B cell (primary cell): ENCODE measurements at regions not wholly inside any gene's neighbourhood (a gene's known extent, or its start where the extent isn't known, plus 50 kb on each side); places are given as distances from the start of the nearest gene placed in this dataset.

Experiments
- ATAC-seq: fragments of 200-7000 bp; cut with Tn5 transposase; one replicate; pipeline ENCODE4 v1.10.0; 2021; ENCODE audit warnings: low read depth, mild to moderate bottlenecking, moderate number of reproducible peaks, moderate library complexity
- CTCF ChIA-PET: fragments of 350-600 bp; sonication (Branson Sonifier 250); formaldehyde crosslinking; loops from one replicate; lab custom pipeline; 2021; ENCODE audit warnings: antibody characterized with exemption, inconsistent platforms; lab: Charles Lee
- POLR2A ChIA-PET: fragments of 350-600 bp; sonication (Branson Sonifier 250); formaldehyde crosslinking; loops from one replicate; lab custom pipeline; 2021; ENCODE audit warnings: antibody characterized with exemption; lab: Charles Lee
- DNase-seq: peaks from one replicate; pipeline ENCODE4 v3.0.0; 2013
- H2AFZ ChIP-seq: 2 replicates; pipeline ENCODE4 v1.6.1; 2012; ENCODE audit warnings: mild to moderate bottlenecking, low read depth, low read length; ENCODE audit not compliant: insufficient read depth, poor library complexity, severe bottlenecking
- H3K27ac ChIP-seq, 2 donors: 1 replicate in 1 of 2; 2 replicates in 1 of 2; pipeline ENCODE4 v1.5.1; 2012 to 2013; ENCODE audit warnings: low read length in 2 of 2, mild to moderate bottlenecking in 2 of 2, moderate library complexity in 1 of 2
- H3K27me3 ChIP-seq, 4 experiments: fragments of 200-600 bp in 1 of 4; sonication (generic) in 1 of 4; replicated peaks in 1 of 4; 1 replicate in 2 of 4; 2 replicates in 2 of 4; pipeline versions ENCODE4 v1.6.1 to v1.7.0; 2013 to 2016; ENCODE audit warnings: low read length in 3 of 4, mild to moderate bottlenecking in 2 of 4, mixed read lengths in 1 of 4, moderate library complexity in 1 of 4; ENCODE audit not compliant: insufficient read depth in 4 of 4, control insufficient read depth in 3 of 4; ENCODE audit errors: control extremely low read depth in 1 of 4
- H3K36me3 ChIP-seq, 2 experiments: replicated peaks in 1 of 2; 1 replicate in 1 of 2; 2 replicates in 1 of 2; pipeline versions ENCODE4 v1.6.1 to v1.7.1; 2013; ENCODE audit warnings: low read length in 1 of 2; ENCODE audit not compliant: insufficient read depth in 2 of 2, control insufficient read depth in 1 of 2; ENCODE audit errors: control extremely low read depth in 1 of 2, extremely low read depth in 1 of 2
- H3K4me1 ChIP-seq, 2 donors: fragments of 200-600 bp in 1 of 2; sonication (generic) in 1 of 2; 1 replicate in 1 of 2; 2 replicates in 1 of 2; pipeline versions ENCODE4 v1.5.1 to v1.6.1; 2013 to 2017; ENCODE audit warnings: low read length in 2 of 2; ENCODE audit not compliant: control insufficient read depth in 2 of 2, insufficient read depth in 2 of 2
- H3K4me2 ChIP-seq: replicated peaks from 2 replicates; pipeline ENCODE3; 2012; ENCODE audit warnings: mild to moderate bottlenecking, low read depth, low read length; ENCODE audit not compliant: poor library complexity, severe bottlenecking
- H3K4me3 ChIP-seq, 5 experiments: fragments of 200-600 bp in 1 of 5; sonication (generic) in 1 of 5; 1 replicate in 3 of 5; 2 replicates in 2 of 5; pipeline versions ENCODE4 v1.5.1 to v1.7.0; 2011 to 2016; ENCODE audit warnings: low read length in 4 of 5, mild to moderate bottlenecking in 4 of 5, low read depth in 2 of 5, control low read depth in 1 of 5, moderate library complexity in 1 of 5; ENCODE audit not compliant: insufficient read depth in 1 of 5; ENCODE audit errors: control extremely low read depth in 1 of 5, extremely low read depth in 1 of 5
- H3K79me2 ChIP-seq: fragments of 200-600 bp; sonication (generic); one replicate; pipeline ENCODE4 v1.6.0; 2016; ENCODE audit warnings: low read length; ENCODE audit not compliant: control insufficient read depth, insufficient read depth
- H3K9ac ChIP-seq: fragments of 200-600 bp; sonication (generic); 2 replicates; pipeline ENCODE4 v1.6.1; 2017; ENCODE audit warnings: mild to moderate bottlenecking, low read length, moderate library complexity
- H3K9me3 ChIP-seq, 3 donors: one replicate each; pipeline versions ENCODE4 v1.6.1 to v1.7.1; 2013; ENCODE audit warnings: low read length in 2 of 3; ENCODE audit not compliant: control insufficient read depth in 2 of 3, insufficient read depth in 1 of 3; ENCODE audit errors: control extremely low read depth in 1 of 3
- H4K20me1 ChIP-seq: 2 replicates; pipeline ENCODE4 v1.6.0; 2012; ENCODE audit warnings: mild to moderate bottlenecking, low read length; ENCODE audit not compliant: insufficient read depth, control insufficient read depth, poor library complexity, severe bottlenecking
- H3K27ac Mint-ChIP-seq: one replicate; pipeline ENCODE4 v1.8.0; 2021; ENCODE audit warnings: mixed read lengths
- H3K27me3 Mint-ChIP-seq: one replicate; pipeline ENCODE4 v1.8.0; 2021; ENCODE audit warnings: mixed read lengths
- H3K4me1 Mint-ChIP-seq: one replicate; pipeline ENCODE4 v1.8.0; 2021; ENCODE audit warnings: mixed read lengths
- H3K4me3 Mint-ChIP-seq: one replicate; pipeline ENCODE4 v1.8.0; 2021; ENCODE audit warnings: mixed read lengths
- H3K9me3 Mint-ChIP-seq: one replicate; pipeline ENCODE4 v1.8.0; 2022; ENCODE audit warnings: mixed read lengths; ENCODE audit not compliant: insufficient read depth
- EZH2 ChIP-seq: IDR thresholded peaks from 2 replicates; pipeline ENCODE4 v1.6.1; 2012; ENCODE audit warnings: borderline replicate concordance, low read depth, mild to moderate bottlenecking, moderate library complexity, low read length; ENCODE audit not compliant: insufficient read depth, poor library complexity, severe bottlenecking
- WGBS: methylation state at CpG from one replicate; pipeline ENCODE4 v1.1.5; 2013; ENCODE audit warnings: missing lambda C conversion rate; ENCODE audit not compliant: insufficient coverage; 5-methylcytosine and 5-hydroxymethylcytosine counted together
- intact Hi-C: fragments of 100-400 bp; cut with micrococcal nuclease; formaldehyde crosslinking; loops from one replicate; pipeline ENCODE4 v1.10.0; 2022
- TF ChIP-seq, protein P1 (sequence below): fragments of 200-600 bp; IDR thresholded peaks from one replicate; pipeline ENCODE4 v1.8.0; 2022; ENCODE audit warnings: antibody characterized with exemption, mild to moderate bottlenecking

DNA sequence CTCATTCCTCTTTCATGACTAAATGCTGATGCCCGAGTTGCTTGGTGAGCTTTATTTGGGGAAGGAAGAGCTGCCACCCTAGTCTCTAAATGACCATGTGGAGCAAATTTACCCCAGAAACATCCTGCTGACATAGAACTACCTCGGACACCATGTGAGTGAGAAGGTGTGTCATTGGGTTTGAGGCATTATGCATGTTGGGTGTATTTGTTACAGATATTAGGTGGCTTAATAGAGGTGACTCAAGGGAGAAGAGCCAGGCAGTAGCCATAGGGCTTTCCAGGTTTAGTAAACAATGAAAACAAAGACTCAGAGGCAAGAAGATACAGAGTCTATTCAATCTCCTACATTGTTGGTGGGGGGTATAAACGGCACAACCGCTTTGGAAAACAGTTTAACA, 581.5 kb downstream of the CCDC171 start:
- Mint-ChIP-seq H3K4me1 (no peaks in the 10 kb centered on the region), H3K4me3 (no peak overlapping the region), H3K27me3 (no peaks in the 10 kb centered on the region), H3K27ac (no peak overlapping the region), H3K9me3 (no peaks in the 10 kb centered on the region)
- CTCF ChIA-PET, result no interaction called here
- Histone ChIP-seq H3K36me3 (no peaks in the 10 kb centered on the region), H3K4me3 (no peak overlapping the region), H3K27me3 (no peaks in the 10 kb centered on the region), H4K20me1 (no peaks in the 10 kb centered on the region), H3K4me1 (no peaks in the 10 kb centered on the region), H3K4me2 (no peak overlapping the region), H2AFZ (no peak overlapping the region), H3K9me3 (peaks cover 0 to 16% (median 0%) of the 10 kb centered on the region in 3 donors), H3K9ac (no peak overlapping the region), H3K79me2 (no peaks in the 10 kb centered on the region), H3K27ac (no peak overlapping the region)
- POLR2A ChIA-PET, result no interaction called here
- ATAC-seq, result no peak
- TF ChIP-seq EZH2, result no peak
- TF ChIP-seq, protein P1, sequence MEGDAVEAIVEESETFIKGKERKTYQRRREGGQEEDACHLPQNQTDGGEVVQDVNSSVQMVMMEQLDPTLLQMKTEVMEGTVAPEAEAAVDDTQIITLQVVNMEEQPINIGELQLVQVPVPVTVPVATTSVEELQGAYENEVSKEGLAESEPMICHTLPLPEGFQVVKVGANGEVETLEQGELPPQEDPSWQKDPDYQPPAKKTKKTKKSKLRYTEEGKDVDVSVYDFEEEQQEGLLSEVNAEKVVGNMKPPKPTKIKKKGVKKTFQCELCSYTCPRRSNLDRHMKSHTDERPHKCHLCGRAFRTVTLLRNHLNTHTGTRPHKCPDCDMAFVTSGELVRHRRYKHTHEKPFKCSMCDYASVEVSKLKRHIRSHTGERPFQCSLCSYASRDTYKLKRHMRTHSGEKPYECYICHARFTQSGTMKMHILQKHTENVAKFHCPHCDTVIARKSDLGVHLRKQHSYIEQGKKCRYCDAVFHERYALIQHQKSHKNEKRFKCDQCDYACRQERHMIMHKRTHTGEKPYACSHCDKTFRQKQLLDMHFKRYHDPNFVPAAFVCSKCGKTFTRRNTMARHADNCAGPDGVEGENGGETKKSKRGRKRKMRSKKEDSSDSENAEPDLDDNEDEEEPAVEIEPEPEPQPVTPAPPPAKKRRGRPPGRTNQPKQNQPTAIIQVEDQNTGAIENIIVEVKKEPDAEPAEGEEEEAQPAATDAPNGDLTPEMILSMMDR, result no peak
- no CpG with 5 or more reads among the region's 4 CpGs for WGBS
- intact Hi-C loops, result no loop called here
- DNase-seq, result no peak

DNA sequence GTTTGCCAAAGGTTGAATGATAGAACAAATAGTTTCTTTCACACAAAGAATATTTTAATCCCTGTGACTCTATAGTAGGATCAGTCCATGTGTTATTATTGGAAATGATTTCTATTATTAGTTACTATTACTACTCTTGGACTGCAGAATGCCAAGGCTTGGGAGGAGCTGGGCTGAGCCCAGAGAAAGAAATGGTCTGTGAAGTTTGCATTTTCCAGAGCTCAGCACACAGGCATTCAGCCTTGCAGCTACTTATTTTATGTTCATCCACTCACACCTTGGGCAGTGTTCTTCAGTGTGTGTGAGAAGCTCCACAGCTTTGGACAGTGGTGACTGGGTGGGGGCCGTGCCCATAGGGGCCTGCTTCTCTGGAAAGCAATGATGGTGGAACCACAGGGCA, 583.1 kb downstream of the CCDC171 start:
- POLR2A ChIA-PET, result no interaction called here
- TF ChIP-seq EZH2, result no peak
- TF ChIP-seq, protein P1, result no peak
- CTCF ChIA-PET, result no interaction called here

More for the DNA sequence above, 583.1 kb downstream of the CCDC171 start:
- Histone ChIP-seq H3K9ac (no peak overlapping the region), H3K27ac (no peak overlapping the region), H3K79me2 (no peaks in the 10 kb centered on the region), H3K4me1 (no peaks in the 10 kb centered on the region), H3K4me2 (no peak overlapping the region), H3K9me3 (peaks cover 0 to 9% (median 0%) of the 10 kb centered on the region in 3 donors), H3K4me3 (no peak overlapping the region), H3K36me3 (no peaks in the 10 kb centered on the region), H4K20me1 (no peaks in the 10 kb centered on the region), H2AFZ (no peak overlapping the region), H3K27me3 (no peaks in the 10 kb centered on the region)
- ATAC-seq (no peak), DNase-seq (no peak)
- 100% methylated on average over 1 of the region's 1 CpG for WGBS
- Mint-ChIP-seq H3K27ac (no peak overlapping the region), H3K4me3 (no peak overlapping the region), H3K27me3 (no peaks in the 10 kb centered on the region), H3K9me3 (no peaks in the 10 kb centered on the region), H3K4me1 (no peaks in the 10 kb centered on the region)
- intact Hi-C loops, result no loop called here
